OCI-M1 (cell line): ENCODE measurements at regions not wholly inside any gene's neighbourhood (a gene's known extent, or its start where the extent isn't known, plus 50 kb on each side); places are given as distances from the start of the nearest gene placed in this dataset.

Source experiments
- DNase-seq: peaks from one replicate; lab custom pipeline; 2025; lab: John Stamatoyannopoulos, UW

DNA sequence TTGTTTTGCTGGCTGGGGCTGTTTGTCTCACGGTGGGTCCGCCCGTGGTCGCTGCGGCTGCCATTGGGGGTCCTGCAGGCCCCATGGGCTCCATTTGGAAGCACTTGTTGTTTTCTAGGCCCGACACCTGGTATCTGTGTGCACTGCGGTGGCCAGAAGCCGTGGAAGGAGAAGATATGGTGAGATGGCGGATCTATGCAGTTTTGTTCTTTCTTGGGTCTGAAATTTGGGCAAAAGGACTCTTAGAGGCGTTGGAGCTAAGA, 109.5 kb upstream of the SHH start:
- DNase-seq = no peak

DNA sequence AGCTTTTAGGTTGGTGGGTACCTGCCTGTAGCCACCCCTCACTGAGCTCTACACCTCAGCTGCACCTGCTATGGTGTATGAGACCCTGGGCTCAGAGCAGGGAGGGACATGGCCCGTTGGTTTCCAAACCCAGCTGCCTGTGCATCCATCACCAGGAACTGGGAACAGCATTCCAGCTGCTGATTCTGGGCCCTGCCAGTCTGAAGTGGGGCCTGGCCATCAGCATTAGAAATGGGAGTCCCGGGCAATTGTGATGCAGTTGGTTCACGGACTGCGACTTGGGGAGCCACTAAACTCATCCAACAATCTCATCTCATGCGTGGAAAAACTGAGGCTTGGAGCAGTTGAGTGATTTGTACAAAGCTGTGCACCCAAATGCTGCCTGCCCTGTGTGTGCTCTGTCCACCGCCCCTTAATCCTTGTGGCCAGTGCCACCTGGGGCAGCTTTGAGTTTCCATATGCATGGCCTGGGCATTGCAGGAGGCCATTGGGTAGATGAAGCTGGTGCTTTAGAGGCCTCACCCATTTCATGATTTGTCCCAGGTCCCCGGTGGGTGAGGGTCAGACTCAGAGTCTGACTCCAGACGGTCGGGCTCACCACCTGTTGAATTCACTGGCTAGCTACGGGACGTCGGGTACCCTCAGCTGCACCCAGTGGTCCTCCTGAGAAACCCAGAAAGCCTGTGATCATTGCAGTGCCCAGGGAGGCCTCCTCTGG, 109.0 kb upstream of the SHH start:
- no peak for DNase-seq

GRCh38 chr7:155920068-155920461, 107.8 kb upstream of the SHH start:
- no peak for DNase-seq

DNA sequence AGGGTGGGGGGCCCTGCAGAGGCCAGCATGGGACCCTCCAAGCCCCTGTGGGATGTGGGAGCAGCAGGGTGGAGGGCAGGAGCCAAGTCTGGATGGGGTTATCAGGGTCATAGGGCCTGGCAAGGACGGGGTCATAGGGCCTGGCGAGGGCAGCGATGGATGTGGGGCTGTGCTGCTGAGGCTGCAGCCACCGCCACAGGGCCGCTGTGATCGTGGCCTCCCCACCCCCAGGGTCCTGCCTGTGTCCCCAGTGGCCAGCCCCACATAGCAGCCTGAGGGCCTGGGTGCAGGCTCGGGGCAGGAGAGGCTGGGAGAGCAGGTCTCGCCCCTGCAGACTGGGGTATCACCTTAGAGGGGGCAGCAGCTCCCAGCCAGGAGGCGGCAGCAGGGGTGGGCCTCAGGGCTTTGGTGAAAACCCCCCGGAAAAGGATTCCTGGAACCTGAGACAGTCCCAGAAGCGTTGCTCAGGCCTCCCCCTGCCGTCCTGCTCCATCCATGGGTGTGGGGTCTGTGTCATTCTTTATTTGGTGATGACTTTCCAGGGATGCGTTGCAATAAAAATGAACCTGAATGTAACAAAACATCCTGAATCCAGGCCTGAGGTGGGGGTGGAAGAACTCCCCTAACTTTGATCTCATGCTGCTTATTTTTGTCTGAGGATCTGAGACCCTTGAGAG, 107.3 kb upstream of the SHH start:
- no peak for DNase-seq

DNA sequence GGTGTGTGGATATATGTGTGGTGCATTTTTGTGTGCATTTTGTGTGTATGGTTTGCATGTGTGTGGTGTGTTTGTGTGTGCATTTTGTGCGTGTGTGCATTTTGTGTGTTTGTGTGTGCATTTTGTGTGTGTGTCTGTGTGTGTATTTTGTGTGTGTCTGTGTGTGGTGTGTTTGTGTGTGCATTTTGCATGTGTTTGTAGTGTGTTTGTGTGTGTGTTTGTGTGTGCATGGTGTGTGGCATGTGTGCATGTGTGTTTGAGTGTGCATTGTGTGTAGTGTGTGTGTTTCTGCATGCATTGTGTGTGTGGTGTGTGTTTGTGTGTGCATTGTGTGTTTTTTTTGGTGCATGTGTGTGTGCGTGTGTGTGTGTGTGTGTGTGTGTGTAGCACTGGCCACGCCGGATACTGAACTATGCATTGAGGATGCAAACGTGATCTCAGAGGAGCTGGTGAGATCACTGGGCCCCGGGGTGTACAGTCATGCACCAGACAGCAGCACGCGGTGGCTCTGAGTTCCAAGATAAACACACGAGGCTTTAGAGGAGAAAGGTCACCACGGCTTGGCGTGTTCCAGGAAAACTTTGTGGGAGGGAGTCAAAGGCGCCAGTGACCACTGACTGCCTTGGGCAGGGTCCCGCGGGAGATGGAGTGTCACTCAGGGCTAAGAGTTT, 106.6 kb upstream of the SHH start:
- DNase-seq = no peak

DNA sequence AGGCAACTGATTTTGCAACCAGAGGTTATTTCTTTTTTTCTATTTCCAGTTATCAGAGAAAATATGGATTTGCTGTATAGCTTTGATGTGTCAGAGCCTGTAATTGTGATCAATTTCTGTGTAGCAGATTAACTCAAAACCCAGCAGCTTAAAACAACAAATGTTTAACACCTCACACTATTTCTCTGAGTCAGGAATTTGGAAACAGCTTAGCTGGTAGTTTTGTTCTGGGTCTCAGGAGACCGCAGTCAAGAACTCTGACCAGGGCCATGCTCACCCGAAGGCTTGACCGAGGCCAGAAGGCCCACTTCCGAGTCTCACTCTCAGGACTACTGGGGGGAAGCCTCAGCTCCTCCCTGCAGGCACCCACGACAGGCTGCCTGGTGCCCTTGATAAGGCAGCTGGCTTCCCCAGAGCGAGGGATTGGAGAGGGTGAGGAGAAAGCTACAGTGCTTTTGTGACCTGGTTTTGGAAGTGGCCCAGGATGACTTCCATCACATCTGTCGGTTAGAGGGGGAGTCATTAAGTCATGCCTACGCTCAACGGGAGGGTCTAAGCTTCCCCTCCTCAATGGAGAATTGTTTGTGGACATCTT, 105.7 kb upstream of the SHH start:
- no peak for DNase-seq

GRCh38 chr7:155916926-155917655, 104.8 kb upstream of the SHH start:
- DNase-seq = no peak

GRCh38 chr7:155914341-155914740, 102.1 kb upstream of the SHH start:
- DNase-seq = no peak

DNA sequence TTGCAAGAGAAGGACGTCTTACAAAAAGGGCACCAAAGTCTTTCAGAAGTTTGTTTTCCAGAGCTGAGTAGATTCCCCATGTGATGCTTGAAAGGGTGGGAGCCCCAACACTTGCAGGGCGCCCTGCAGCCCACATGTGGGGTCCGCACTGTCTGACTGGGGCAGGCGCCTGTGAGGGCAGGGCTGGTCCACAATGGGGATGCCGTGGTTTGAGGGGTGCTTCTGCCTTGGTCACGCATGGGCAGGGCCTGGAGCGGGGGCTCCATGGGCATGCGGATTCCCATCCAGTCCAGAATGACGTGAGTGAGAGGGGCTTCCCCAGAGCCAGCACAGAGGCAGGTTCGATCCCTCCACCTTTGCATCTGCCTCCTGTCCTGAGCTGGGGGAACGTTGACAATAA, 101.5 kb upstream of the SHH start:
- DNase-seq = no peak

GRCh38 chr7:155913291-155913690, 101.0 kb upstream of the SHH start:
- DNase-seq = no peak

- no peak for DNase-seq
These were observed 99.3 kb upstream of the SHH start for GRCh38 chr7:155911471-155912105.

- DNase-seq = no peak
These were observed 96.1 kb upstream of the SHH start for GRCh38 chr7:155908385-155908784.

- no peak for DNase-seq
These were observed 95.4 kb upstream of the SHH start for GRCh38 chr7:155907450-155908200.

DNA sequence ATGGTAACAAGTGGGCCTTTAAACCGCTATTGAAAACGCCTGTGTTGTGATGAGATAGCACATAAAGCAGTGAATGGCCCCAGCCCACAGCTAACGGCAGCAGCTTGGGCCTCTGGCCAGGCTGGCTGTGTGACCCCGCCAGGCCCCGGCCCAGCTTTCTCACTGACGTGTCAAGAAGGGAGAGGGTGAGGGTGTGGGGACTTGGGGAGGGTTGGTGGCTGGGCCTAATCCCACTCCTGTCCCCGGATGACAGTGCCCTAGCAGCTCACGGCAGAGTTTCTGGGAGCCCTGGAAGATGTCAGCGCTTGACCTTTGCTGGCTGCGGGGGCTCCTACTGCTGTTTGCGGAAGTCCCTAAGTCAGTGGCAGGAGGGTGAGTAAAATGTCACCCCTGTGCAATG, 88.9 kb upstream of the SHH start:
- no peak for DNase-seq

DNA sequence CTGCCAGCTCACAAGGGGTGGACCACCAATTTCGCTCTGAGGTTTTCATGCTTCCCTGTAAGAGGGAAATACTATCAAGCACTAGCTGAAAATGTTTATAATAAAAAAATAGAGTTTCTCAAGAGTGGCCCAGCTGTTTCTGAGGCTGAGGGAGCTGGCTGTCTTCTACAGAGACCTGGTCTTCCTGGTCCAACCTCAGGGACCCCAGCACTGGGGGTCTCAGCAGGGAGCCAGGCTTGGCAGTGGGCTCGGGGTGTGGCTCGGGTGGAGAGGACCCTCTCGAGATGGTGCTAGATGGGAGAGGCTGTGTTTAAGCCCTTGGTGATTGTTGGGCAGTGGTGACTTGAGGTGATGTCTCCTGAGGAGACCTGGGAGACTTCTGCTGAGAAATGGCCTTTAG, 87.3 kb upstream of the SHH start:
- DNase-seq = no peak

DNA sequence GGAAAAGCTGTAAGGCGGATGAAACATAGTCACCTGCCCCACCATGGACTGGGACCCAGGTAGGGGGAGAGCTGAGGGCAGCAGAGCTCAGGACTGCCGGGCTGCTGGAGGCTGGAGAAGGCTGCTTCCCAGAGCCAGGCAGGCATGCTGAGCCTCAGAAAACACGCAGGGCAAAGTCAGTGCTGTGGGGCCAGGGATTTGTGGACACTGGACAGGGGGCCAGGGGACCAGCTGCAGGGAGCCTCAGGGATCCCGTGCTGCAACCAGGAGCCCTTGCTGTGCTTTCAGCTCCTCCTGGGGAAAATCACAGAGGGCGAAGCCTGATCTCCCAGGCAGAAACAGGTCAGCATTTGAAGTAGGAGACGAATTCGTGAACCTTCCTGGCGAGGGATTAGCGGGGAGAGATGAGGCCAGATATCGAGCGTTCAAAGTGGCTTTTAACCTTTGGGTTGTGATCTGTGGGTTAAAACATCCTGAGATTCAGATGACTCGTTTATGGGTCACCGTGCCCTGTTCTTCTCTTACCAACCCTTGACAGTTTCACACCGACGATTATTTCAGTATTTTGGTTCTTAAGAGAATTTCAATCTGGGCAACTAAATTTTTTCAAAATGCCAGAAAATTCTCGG, 85.6 kb upstream of the SHH start:
- DNase-seq = no peak

- no peak for DNase-seq
These were observed 84.4 kb upstream of the SHH start for GRCh38 chr7:155896531-155897263.

DNA sequence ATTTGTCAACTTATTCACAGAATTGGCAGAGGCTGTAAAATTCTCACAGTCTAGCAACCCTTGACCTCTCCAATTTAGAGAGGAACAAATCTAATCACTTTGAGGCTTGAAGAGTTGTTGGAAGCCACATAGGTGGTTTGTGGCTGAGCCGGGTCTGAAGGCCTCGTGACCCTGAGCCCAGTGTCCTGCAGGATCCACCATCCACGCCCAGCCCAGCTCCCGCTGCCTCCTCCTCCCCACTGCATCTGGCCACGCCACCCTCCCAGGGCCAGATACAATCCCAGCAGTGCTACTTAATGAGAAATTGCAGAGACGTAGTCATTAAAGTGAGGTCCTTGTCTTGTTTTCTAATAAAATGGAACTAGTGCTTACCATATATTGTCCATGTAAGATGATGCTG, 81.4 kb upstream of the SHH start:
- no peak for DNase-seq

DNA sequence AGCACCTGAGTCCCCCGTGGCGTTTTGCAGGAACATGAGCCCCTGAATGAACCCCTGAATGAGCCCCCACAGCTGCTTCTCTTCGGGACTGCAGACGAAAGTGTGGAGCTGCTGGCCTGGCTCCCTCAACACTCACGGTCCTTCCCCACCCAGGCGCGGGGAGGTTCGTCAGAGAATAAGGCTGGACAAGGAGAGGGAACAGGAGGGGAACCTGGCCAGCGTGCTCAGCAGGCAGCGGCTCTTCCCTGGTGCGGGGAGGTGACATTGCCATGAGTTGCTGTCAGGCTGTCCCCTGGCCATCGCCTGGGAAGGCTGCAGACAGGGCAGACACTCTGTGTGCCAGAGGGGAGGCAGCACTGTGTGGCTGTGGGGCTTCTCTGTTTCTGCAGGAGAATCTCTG, 80.9 kb upstream of the SHH start:
- DNase-seq = no peak
